H4 (cell line): ENCODE measurements at regions not wholly inside any gene's neighbourhood (a gene's known extent, or its start where the extent isn't known, plus 50 kb on each side); places are given as distances from the start of the nearest gene placed in this dataset.
"Not testable (repeated sequence)": the region's sequence is repeated elsewhere in the genome, so short reads cannot be mapped to it uniquely, and the experiment has no call there.

Experiments
- DNase-seq: peaks from one replicate; pipeline ENCODE4 v3.0.0-alpha.2; 2015; ENCODE audit warnings: low spot score

DNA sequence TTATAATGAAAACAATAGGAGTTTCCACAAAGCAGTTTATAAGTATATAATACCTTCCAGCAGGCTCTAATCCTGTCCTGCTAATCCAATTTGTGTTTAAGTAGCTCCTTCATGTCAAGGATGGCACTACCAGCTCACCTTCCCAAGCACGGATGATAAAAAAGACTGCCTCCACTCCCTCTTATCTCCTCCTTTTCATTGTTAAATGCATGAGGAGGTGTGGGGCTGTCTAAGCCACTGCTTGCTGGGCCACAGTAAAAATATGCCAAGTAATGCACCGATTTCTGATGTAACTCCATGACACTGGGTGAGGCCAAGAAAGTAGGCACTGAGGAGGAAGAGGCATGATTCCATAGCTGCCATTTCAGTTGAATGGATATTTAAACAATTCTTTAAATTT is 193.1 kb downstream of the ZIC5 start:
- no peak for DNase-seq

DNA sequence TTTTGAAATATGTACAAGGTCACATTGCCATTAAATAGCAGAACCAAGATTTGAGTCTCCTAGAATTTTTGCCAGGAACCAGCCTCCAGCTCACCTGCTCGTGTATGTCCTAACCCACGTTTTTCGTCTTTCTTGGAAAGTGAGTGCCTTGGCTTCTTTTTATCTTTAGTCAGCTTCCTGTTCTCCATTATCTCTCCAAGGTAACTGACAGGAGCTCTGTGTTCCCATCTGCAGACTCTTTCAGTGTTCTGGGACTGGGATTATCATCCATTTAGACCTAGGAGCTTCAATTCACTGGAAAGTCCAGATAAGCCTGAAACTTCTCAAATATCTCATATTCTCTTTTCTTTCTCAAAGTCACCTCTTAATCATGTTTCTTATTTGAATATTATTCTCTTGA is 193.7 kb downstream of the ZIC5 start:
- DNase-seq = no peak

DNA sequence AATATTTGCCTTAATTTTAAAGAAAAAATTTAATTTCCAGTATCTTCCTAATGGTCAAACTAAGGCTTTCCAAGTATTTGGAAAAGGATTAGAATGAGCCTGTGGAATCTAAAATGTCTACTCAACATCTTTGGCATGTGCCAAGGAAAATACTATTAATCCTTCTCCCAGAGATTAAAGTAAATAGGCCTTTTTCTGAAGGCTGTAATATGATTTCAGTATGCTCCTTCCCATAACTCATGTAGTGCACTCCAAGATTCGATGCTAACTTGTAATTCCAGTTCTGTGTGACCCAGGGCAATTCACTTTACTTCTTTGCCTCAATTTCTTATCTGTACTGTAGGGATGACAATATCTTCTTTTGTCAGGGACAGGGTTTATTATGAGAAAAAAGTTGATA is 196.9 kb downstream of the ZIC5 start:
- no peak for DNase-seq

DNA sequence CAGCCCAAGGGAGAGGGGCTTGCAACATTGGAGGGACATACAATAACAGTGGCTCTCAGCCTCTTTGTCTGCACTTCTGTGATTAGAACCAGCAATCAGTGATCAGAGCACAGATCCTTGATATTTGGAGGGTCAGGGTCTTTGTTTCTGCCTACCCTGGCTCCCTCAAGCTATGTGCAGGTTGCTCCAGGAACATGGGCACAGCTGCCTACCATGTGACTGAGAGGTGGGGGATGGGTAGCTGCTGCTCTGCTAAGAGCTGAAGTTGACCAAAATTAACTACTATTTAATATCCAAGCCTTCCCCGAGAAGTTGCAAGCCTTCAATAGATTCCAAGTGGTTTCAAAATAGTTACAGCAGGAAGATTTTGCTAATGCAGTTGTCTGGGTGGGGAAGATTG is 202.6 kb downstream of the ZIC5 start:
- DNase-seq = no peak

DNA sequence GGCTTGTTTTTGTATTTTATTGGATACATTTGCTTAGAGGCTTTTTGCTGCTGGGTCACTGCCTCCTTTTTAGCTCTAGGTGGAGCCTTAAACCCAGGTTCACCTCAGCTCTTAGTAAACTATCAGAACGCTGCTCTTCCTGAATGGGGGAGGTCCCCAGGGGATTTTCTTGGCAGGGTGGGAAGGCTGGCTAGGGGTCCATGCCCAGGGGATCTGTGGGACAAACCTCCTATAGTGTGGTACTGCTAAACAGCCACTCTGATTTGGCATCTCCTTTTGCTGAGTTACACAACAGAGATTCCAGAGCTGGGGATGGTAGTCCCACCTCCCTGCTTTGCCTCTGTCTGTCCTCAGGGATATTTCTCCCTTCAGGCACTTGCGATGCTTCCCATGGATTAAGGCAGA is 204.9 kb downstream of the ZIC5 start:
- DNase-seq = no peak

DNA sequence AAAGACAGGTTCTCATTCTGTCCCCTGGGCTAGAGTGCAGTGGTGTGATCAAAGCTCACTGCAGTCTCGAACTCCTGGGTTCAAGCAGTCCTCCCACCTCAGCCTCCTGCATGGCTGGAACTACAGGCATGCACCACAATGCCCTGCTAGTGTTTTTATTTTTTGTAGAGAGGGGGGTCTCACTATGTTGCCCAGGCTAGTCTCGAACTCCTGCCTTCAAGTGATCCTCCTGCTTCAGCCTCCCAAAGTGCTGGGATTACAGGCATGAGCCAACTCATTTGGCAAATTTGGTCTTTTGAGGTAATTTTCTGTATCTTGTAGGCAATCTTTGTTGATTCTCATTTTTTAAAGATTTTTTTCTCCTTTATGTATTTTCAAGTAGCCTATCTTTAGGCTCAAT is 205.7 kb downstream of the ZIC5 start:
- no peak for DNase-seq

DNA sequence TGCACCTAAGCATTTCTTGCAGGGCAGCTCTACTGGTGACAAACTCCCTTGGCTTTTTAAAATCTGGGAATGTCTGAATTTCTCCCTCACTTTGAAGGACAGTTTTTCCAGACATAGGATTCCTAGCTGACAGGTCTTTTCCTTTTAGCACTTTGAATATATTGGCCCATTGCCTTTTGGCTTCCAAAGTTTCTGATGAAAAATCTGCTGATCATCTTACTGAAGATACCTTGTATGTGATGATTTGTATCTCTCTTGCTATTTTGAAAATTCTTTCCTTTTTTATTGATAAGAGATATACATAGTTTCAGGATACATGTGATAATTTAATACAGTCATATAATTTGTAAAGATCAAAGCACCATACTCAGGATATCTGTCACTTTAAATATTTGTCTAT is 211.1 kb downstream of the ZIC5 start:
- DNase-seq = no peak

DNA sequence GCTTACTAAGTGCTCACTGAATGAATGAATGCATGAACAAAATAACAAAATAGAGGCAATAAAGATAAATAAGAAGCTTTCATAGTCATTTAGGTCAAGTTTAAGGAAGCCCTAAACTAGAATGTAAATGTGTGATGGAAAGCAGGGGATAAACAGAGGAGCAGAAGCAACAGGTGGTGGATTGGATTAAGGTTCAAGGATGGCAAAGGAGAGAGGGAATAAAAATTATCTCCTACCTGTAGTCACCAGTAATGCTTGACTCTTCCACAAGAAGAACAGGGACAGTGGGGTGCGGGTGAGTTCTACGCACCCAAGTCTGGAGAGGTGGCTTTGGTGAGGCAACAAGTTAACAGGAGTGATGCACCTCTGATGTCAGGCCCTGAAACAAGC is 212.4 kb downstream of the ZIC5 start:
- DNase-seq = no peak

DNA sequence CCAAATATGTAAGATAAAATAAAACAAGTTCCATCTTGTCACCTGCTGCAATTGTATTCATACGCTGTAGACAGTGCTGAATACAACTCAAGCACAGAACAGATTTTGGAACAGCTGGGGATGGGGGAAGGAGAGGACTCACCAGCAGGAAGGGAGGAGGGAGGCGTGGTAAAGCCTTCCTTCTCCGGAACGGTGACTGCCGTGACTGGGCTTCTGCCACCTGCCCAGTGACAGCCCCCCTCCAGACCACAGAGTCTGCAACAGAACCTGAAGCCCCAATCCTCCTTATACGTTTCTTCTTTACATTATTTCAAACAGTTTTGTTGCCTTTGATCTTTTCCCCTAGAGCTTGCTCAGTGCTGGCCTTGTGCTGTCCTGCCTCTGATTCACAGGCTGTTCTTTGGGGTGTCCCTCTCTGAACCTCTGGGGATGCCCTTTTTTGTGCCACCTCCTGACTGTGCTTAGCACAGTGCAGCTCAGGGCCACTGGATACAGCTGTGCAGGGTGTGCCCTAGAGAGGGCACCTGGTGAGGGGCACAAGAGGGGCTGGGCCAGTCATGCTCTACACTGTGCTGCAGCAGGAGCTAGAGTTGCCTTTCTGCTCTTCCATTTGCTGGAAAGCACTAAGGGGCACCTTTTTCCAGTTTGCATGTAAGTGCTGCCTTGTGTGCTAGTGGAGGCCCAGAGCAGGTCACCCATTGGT is 213.0 kb downstream of the ZIC5 start:
- DNase-seq = no peak

DNA sequence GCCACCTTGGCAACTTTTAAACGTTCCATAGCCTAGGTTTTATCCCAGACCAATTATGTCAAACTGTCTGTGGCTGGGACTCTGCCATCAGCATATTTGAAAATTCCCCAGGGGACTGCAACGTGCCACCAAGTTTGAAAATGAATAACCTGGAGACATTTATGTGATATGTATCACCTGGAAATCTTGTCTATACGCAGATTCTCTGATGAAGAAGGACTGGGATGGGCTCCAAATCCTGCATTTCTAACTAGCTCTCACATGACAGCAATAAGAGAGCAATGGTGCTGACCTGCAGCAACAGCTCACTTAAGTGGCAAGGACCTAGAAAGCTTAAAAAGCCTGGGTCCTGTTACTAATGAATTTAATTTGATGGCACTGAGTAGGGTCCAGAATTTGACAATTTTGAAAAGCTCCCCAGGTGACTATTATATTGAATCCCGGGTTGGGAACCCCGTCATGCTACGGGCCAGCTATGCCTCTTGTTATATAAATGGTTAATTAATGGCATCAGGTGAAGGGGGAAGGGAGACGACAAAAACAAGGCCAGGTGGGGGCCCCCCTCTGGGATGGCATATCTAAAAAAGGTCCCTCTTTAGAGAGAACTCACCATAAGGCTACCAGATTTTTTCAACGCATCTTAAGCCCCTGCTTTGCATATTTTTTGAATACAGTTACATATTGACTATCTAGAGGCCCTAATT is 213.7 kb downstream of the ZIC5 start:
- no peak for DNase-seq

DNA sequence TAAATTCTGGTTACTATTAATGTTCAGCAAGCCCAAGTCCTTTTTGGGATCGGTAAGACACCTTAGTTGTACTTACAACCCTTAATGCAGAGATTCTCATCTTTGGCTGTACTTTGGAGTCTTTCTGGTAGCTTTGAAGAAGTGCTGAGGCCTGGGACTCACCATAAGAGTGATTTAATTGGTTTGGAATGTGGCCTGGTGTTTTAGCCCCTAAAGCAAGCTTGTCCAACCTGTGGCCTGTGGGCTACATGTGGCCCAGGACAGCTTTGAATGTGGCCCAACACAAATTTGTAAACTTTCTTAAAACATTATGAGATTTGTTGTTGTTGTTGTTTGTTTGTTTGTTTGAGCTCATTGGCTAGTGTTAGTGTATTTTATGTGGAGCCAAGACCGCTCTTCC is 215.3 kb downstream of the ZIC5 start:
- no peak for DNase-seq

DNA sequence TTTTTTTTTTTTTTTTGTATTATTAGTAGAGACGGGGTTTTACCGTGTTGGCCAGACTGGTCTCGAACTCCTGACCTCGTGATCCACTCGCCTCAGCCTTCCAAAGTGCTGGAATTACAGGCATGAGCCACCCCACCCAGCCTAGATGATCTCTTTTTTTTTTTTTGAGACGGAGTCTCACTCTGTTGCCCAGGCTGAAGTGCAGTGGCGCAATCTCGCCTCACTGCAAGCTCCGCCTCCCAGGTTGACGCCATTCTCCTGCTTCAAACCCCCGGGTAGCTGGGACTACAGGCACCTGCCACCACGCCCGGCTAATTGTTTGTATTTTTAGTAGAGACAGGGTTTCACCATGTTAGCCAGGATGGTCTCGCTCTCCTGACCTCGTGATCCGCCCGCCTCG is 216.8 kb downstream of the ZIC5 start:
- DNase-seq = not testable (repeated sequence)

DNA sequence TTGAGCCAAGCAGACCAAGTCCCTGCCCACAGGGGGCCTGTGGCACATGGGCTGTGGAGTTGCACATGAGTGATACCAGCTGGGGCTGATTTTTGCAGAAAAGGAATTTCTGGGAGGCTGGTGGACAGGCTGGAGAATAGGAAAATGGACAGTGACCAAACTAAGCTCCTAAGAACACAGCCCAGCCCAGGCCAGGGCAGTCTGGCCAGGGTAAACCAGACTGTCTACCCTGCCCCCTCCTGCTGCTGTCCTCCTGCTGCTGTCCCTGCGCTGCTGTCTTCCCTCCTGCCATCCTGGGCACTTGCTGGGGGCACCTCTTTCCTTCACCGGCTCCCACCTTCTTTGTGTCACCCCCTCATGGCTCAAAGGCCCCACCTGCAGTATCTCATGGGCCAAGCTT is 219.2 kb downstream of the ZIC5 start:
- DNase-seq = no peak

DNA sequence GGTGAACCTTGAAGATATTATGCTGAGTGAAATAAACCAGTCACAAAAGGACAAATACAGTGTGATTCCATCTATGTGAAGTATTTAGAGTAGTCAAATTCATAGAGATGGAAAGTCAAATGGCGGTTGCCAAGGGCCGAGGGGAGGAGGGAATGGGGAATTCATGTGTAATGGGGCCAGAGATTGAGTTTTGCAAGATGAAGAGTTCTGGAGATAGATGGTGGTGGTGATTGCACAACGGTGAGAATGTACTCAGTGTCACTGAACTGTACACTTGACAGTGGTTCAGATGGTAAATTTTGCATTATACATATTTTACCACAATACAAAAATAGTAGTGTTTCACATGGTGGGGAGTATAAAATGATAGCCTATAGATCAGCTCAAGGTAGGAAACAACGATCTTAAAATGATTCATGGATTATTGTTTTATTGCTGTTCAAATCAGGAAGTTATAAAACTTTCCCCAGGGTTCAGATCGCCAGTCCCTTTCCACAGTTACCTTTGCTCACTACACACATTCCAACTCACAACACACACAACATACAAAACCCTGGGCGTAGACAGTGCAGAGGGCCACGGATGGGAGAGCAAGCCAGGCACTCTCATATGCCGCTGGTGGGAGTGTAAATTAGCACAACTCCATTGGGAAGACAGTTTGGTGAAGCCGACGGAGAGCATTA is 219.9 kb downstream of the ZIC5 start:
- no peak for DNase-seq

DNA sequence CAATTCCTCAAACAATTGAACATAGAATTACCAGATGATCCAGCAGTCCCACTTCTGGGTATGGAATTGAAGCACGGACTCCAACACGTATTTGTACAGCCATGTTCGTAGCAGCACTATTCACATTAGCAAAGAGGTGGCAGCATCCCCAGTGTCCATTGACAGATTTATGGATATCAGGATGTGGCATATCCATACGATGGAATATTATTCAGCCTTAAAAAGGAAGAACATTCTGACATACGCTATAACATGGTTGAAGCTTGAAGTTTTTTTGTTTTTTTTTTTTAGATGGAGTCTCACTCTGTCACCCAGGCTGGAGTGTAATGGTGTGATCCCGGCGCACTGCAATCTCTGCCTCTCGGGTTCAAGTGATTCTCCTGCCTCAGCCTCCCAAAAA is 220.6 kb downstream of the ZIC5 start:
- DNase-seq = no peak

DNA sequence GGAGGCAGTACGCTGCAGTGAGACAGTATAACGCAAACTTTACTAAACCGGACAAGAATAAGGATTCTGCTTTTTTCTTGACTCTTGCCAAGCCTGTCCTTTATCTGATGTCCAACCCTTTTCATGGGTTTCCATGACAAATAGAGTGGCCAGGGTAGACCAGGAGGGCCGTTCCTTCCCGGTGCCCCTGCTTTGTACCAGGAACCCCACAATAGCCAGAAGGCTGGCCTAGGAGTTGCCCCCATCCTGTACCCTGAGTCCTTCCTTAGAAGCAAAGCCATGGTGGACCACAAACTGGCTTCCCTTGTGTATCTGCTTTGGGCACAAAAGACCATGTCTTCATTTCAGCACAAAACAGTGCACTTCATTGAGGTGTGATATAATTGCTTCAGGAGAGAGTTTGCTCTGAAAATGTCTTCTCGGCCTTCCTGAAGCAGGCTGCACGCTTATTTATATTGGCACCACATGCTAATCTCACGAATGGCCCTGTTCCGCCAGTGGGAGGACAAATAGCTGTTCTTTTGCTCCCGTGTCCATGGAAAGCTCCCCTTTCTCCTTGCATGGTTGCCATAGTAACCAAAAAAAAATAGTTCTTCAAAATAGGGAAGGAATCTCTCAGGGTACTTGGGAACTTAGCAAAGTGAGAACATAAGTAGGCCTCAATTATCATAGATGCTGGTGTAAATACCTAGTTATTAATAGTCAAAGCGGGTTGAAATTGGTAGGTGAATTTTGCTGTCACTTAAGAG is 222.1 kb downstream of the ZIC5 start:
- no peak for DNase-seq

DNA sequence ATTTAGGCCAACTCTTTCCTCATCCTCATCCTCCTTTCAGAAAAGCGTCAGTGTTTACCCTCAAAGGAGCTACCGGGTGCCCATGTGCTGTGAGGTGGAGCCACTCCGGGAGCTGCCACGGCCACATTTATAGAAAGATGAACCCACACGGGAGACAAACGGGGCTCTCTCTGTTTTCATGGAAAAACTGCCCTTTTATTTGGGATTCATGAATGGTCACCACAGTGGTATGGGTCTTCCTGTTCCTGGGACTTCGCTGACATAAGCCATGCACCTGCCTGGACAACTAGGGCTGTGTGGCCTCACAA is 224.2 kb downstream of the ZIC5 start:
- no peak for DNase-seq

DNA sequence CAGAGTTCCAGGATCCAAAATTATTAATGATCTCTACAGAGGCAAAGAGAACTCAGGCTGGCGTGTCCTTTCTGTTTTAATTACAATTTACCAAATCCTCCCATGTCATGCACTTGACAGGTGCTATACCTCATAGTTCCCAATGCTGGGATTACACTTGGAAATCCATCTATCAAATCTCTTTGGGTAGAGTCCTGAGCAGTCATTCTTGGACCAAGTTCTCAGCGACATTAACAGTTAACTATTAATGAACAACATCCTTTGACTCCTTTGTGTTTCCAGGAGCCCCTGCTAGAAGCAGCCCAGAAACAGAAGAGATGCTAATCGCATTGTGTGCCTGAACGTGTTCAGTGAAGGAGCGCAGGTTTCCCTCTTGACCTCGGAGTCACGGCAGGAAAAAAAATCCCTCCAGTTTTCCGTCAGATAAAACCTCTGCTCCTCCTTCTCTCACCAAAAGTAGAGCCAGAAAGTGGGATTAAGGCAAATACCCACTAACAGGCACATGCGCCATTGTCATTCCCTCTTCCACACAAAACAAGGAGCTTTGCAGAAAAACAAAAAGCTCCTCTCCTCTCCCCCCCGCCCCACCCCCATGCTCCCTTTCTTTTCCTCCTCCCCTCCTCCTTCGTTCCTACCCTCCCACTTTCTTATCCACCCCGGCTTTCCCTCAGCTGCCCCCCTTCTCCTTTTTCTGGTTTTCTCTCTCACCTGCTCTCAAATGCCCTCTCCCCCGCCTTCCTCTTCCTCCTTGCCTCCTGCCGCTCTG is 224.7 kb downstream of the ZIC5 start:
- no peak for DNase-seq

DNA sequence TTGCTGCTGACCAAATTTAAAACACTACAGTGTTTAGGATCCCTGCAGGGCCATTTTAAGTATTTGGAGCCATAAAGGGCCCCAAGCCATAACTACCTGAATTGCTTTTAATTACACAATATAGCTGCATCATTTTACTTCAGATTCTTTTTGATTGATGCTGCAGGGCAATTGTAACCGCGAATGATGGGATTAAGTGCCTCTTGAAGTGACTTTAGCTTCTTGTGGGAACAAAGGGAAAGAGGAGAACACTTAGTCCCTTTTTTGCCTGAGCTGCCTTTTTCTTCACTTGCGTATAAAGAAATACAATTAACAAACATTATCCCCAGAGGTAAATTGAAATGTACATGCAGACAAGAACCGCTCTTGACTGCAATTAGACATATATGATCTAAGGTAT is 228.5 kb downstream of the ZIC5 start:
- no peak for DNase-seq

DNA sequence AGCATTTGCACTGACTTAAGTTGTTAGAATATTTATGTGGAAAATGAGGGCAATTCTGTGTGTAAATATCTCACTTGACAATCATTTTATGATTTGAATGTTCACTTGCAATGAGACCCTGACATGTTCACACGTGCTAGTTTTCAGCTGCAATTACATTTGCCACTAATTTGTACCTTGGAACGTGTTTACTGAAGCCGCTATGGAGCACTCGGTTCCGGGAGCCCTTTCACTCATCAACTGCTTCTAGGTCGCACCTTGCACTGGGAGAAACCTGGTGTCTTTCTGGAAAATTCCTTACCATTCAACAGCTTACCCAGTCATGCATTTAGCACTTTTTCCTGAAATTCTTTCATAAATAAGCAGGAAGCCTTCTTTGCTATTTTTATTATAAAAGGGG is 229.6 kb downstream of the ZIC5 start:
- no peak for DNase-seq

DNA sequence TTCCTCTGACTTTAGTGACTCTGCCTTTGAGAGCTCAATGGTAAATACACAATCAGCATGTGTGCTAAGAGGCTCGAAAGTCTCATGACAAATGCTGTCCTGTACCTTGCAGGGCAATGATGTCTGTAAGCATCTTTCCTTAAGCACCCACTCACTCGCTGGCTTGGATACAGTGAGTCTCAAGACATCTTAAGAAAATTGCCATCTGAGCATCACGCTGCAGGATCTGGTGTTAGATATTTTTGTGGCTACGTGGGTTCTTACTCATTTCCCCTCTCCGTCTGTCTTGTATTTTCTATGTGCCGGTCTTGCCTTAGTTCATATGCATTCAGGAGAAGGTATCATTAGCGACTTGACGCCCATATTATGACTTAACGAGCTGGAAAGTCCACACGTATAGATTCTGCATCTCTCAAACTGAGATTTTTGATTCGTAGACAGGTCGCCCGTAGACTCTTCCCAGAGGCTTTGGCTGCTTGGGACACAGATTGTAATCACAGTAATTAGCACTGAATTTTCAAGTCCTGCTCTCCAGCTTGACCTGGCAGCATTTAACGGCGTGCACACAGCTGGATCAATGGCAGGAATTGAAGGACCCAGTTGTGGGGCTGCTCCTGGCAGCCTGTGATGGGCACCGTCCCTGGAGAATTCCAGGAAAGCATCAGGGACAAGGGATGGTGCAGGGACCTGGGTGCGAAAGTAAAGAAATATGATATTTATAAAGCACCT is 231.2 kb downstream of the ZIC5 start:
- no peak for DNase-seq
